Erythroblast (primary cell): ENCODE measurements at regions not wholly inside any gene's neighbourhood (a gene's known extent, or its start where the extent isn't known, plus 50 kb on each side); places are given as distances from the start of the nearest gene placed in this dataset.
"Not testable (repeated sequence)": the region's sequence is repeated elsewhere in the genome, so short reads cannot be mapped to it uniquely, and the experiment has no call there.

Experiments used
- DNase-seq, 2 experiments: peaks; one replicate each; lab custom pipeline; 2025; lab: John Stamatoyannopoulos, UW
- GATA1 ChIP-seq: IDR thresholded peaks from 2 replicates; pipeline ENCODE4 v1.6.1; 2011; ENCODE audit warnings: low read depth, mild to moderate bottlenecking, control low read depth, low read length, moderate library complexity
- POLR2A ChIP-seq: IDR thresholded peaks from 2 replicates; pipeline ENCODE4 v1.6.1; 2011; ENCODE audit warnings: mild to moderate bottlenecking, low read length

DNA sequence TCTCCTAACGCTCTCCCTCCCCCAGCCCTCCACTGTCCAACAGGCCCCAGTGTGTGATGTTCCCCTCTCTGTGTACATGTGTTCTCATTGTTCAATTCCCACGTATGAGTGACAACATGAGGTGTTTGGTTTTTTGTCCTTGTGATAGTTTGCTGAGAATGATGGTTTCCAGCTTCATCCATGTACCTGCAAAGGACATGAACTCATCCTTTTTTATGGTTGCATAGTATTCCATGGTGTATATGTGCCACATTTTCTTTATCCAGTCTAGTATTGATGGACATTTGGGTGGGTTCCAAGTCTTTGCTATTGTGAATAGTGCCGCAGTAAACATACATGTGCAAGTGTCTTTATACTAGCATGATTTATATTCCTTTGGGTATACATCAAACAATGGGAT lies 347.4 kb downstream of the MAGEE1 start:
- not testable (repeated sequence) for DNase-seq

DNA sequence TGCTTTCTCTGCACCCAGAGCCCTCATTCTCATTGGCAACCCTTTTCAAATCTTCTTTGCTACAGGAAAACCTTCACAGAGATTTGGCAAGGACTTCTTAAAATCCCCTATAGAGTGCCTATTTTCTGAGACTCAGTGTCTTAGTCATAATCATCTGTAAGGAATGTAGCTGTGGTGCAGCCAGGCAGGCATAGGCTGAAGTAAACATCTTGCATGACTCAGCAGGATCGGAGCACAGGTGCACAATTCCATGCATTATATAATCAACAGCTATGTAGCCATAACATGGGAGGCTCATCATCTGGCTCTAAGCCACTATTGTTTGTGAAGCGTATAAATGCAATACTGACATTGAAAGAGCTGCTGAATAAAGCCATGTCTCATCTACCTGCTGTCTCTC lies 368.8 kb downstream of the MAGEE1 start:
- TF ChIP-seq GATA1: no peak
- TF ChIP-seq POLR2A: no peak
- DNase-seq: no peak

GRCh38 chrX:76802708-76803107 lies 375.2 kb downstream of the MAGEE1 start:
- no peak for DNase-seq
- TF ChIP-seq POLR2A: no peak

GRCh38 chrX:76815754-76816153 lies 388.2 kb downstream of the MAGEE1 start:
- no peak for DNase-seq
- TF ChIP-seq POLR2A (no peak), GATA1 (no peak)

DNA sequence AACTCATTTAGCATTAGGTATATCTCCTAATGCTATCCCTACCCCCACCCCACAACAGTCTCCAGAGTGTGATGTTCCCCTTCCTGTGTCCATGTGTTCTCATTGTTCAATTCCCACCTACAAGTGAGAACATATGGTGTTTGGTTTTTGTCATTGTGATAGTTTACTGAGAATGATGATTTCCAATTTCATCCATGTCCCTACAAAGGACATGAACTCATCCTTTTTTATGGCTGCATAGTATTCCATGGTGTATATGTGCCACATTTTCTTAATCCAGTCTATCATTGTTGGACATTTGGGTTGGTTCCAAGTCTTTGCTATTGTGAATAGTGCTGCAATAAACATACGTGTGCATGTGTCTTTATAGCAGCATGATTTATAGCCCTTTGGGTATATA lies 389.8 kb downstream of the MAGEE1 start:
- DNase-seq: not testable (repeated sequence)

- TF ChIP-seq GATA1: no peak
- TF ChIP-seq POLR2A: no peak
- DNase-seq: no peak
Observed at GRCh38 chrX:76821276-76821675, 393.8 kb downstream of the MAGEE1 start.

DNA sequence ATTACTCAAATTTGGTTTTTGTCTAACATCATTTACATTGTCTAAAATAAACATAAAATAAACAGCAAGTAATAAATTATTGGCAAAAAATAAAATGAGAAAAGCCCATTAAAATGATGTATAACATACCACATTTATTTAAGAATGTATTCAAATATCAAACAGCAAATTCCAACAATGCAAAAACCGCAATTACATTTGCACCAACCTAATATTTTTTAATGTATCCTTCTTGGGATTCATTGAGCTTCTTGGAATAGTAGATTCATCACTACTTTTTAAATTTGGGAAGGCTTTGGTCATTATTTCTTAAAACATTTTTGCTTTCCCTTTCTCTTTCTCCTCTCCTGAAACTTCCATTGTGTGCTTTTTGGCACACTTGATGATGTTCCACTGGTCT lies 400.2 kb downstream of the MAGEE1 start:
- no peak for DNase-seq
- no peak for TF ChIP-seq GATA1
- TF ChIP-seq POLR2A: no peak

DNA sequence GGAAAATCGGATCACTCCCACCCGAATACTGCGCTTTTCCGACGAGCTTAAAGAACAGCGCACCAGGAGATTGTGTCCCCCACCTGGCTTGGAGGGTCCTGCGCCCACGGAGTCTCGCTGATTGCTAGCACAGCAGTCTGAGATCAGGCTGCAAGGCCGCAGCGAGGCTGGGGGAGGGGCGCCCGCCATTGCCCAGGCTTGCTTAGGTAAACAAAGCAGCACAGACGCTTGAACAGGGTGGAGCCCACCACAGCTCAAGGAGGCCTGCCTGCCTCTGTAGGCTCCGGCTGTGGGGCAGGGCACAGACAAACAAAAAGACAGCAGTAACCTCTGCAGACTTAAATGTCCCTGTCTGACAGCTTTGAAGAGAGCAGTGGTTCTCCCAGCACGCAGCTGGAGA lies 413.4 kb downstream of the MAGEE1 start:
- not testable (repeated sequence) for DNase-seq

GRCh38 chrX:76850851-76851250 lies 423.3 kb downstream of the MAGEE1 start:
- DNase-seq: no peak
- TF ChIP-seq GATA1: no peak
- TF ChIP-seq POLR2A: no peak

- TF ChIP-seq GATA1 (no peak), POLR2A (no peak)
- DNase-seq: no peak
Observed at GRCh38 chrX:76862509-76862908, 435.0 kb downstream of the MAGEE1 start.

DNA sequence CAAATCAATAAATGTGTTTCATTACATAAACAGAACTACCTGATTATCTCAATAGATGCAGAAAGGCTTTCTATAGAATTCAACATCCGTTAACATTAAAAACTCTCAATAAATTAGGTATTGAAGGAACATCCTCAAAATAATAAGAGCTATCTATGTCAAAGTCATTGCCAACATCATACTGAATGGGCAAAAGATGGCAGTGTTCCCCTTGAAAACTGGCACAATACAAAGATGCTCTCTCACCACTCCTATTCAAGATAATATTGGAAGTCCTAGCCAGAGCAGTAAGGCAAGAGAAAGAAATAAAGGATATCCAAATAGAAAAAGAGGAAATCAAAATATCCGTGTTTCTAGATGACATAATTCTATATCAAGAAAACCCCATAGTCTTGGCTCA lies 466.4 kb downstream of the MAGEE1 start:
- TF ChIP-seq GATA1 (no peak), POLR2A (no peak)
- no peak for DNase-seq

DNA sequence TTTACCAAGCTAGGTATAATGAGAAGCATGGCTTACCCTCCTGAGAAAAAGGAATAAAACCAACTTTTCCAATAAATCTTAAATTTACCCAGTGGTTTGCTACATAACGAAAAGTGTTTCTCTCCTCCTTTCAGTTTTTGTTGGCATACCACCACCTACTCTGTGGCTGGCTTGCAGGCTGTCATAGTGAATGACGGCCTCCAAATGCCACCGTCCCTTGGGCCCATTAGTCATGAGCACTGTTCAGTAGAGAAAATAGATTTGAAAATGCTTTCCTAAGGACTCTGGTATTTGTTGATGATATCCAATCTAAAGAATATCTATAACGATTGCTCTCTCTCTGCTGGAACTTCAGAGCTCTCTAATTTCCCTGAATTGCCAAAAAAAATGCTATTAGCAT lies 488.3 kb downstream of the MAGEE1 start:
- TF ChIP-seq POLR2A (no peak), GATA1 (no peak)

DNA sequence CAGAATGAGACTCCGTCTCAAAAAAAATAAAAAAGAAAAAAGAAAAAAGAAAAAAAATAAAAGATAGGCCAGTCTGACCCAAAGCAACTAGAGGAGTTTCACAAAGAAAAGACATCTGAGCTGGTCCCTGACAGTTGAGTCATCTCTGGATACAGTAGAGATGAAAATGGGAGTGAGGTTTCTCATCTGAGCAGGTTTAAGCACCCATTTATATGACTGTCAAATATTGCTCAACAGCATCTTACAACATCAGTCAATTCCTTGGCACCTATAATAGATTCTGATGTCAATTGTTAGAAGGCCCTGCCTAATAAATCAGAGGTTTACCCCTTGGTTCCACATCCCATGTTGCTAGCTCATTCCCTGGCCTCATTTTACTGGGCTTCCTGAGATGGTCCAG lies 490.5 kb downstream of the MAGEE1 start:
- no peak for DNase-seq
- TF ChIP-seq POLR2A (no peak), GATA1 (no peak)

More for the DNA sequence above, 488.3 kb downstream of the MAGEE1 start:
- no peak for DNase-seq

DNA sequence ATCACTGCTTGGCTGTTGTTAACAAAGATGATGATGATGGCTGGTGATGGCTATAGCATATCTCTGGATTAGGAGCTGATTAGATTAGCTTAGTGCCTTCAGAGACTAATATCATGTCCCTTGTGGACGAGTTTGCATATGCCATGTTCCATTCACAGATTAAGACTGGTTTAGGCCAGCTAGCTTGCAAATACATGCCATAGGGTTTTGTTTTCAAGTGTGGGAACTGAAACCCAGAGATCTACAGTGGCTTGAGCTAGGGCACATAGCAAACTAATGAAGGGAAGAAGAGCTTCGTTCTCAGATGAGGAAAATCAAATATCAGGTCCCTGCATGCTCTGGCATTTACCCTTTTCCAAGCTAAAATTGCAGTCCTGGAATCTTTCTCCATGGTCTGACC lies 492.3 kb downstream of the MAGEE1 start:
- no peak for DNase-seq
- TF ChIP-seq POLR2A: no peak
- TF ChIP-seq GATA1: no peak

DNA sequence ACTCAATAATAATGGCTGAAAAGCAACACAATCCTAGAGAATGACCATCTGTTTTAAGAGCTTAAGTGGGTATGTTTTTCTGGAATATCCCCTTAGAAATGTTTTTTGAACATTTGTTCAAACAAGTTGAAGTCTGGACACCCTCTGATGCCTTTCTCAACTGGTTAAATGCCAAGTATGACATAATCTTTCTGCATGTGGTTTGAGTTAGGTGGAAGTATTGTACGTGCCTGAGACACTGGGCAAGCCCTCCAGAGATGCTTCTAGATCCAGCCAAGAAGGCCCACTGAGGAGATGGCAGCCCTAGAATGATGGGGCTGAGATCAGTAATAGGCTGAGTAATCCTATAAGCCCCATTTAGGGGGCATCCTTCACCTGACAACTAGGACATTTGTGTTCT lies 493.1 kb downstream of the MAGEE1 start:
- TF ChIP-seq POLR2A: no peak
- TF ChIP-seq GATA1: no peak
- no peak for DNase-seq

GRCh38 chrX:76921176-76921575 lies 493.7 kb downstream of the MAGEE1 start:
- TF ChIP-seq POLR2A (no peak), GATA1 (no peak)
- no peak for DNase-seq

DNA sequence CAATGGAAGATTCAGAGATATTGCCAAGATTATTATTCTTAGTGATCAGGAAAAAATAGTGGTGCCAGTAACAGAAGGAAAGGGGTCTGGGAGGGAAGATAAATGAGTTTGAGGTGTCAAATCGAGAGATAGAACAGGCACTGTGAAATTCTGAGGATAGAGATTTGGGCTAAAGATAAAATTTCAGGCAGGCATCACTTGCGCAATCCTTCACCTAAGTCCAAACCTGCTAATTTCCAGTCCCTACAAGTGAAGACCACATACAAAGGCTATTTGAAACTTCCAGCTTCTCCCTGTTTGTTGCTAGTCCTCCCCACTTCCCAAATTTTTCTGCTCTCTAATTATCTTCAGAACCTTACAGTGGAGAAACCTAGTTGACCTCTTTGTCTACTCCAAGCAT lies 494.6 kb downstream of the MAGEE1 start:
- TF ChIP-seq POLR2A (no peak), GATA1 (no peak)
- DNase-seq: no peak

GRCh38 chrX:76924616-76925015 lies 497.1 kb downstream of the MAGEE1 start:
- not testable (repeated sequence) for DNase-seq
